Activated effector memory CD4-positive, alpha-beta T cell treated with anti-CD3 and anti-CD28 coated beads, Interleukin-2, amount 50 U/mL, for 16 hours (primary cell): ENCODE measurements at regions not wholly inside any gene's neighbourhood (a gene's known extent, or its start where the extent isn't known, plus 50 kb on each side); places are given as distances from the start of the nearest gene placed in this dataset.
A peak's percentile ranks its signal among the peaks of the same experiment; 100 is the strongest.
"Not testable (repeated sequence)": the region's sequence is repeated elsewhere in the genome, so short reads cannot be mapped to it uniquely, and the experiment has no call there.

ENCODE experiments used
- DNase-seq: peaks from one replicate; pipeline ENCODE4 v3.0.0-alpha.2; 2020

- no peak for DNase-seq
These were observed 51.2 kb upstream of the PRR23C start for GRCh38 chr3:139095803-139096466.

GRCh38 chr3:139096670-139097069 is 52.0 kb upstream of the PRR23C start:
- DNase-seq = no peak

GRCh38 chr3:139098391-139098790 is 53.7 kb upstream of the PRR23C start:
- no peak for DNase-seq

GRCh38 chr3:139099968-139100817 is 55.5 kb upstream of the PRR23C start:
- no peak for DNase-seq

- no peak for DNase-seq
These were observed 56.1 kb upstream of the PRR23C start for GRCh38 chr3:139100821-139101220.

GRCh38 chr3:139101396-139101795 is 56.7 kb upstream of the PRR23C start:
- no peak for DNase-seq

- DNase-seq = no peak
These were observed 58.8 kb upstream of the PRR23C start for GRCh38 chr3:139103484-139103883.

- no peak for DNase-seq
These were observed 59.4 kb upstream of the PRR23C start for GRCh38 chr3:139104062-139104461.

GRCh38 chr3:139105154-139105702 is 60.5 kb upstream of the PRR23C start:
- no peak for DNase-seq

- DNase-seq = no peak
These were observed 61.6 kb upstream of the PRR23C start for GRCh38 chr3:139106013-139106932.

GRCh38 chr3:139107424-139108252 is 62.9 kb upstream of the PRR23C start:
- peak; percentile 49 for DNase-seq

- DNase-seq = no peak
These were observed 63.7 kb upstream of the PRR23C start for GRCh38 chr3:139108253-139108969.

GRCh38 chr3:139109271-139109670 is 64.6 kb upstream of the PRR23C start:
- no peak for DNase-seq

- no peak for DNase-seq
These were observed 65.6 kb upstream of the PRR23C start for GRCh38 chr3:139110072-139110830.

- not testable (repeated sequence) for DNase-seq
These were observed 66.2 kb upstream of the PRR23C start for GRCh38 chr3:139110929-139111328.

GRCh38 chr3:139111392-139112229 is 66.9 kb upstream of the PRR23C start:
- peak; percentile 80 for DNase-seq

- no peak for DNase-seq
These were observed 67.5 kb upstream of the PRR23C start for GRCh38 chr3:139112230-139112558.

- DNase-seq = no peak
These were observed 68.7 kb upstream of the PRR23C start for GRCh38 chr3:139113231-139113992.

GRCh38 chr3:139113993-139114375 is 69.3 kb upstream of the PRR23C start:
- no peak for DNase-seq
